ENCODE measurements at regions not wholly inside any gene's neighbourhood (a gene's known extent, or its start where the extent isn't known, plus 50 kb on each side); places are given as distances from the start of the nearest gene placed in this dataset.
"Not testable (repeated sequence)": the region's sequence is repeated elsewhere in the genome, so short reads cannot be mapped to it uniquely, and the experiment has no call there.

- Histone ChIP-seq H3K9me3 (ENCODE audit: control insufficient read depth, low read length) (no peaks in the 10 kb centered on the region), H3K27me3 (ENCODE audit: control insufficient read depth, insufficient read depth, low read length) (no peaks in the 10 kb centered on the region), H3K36me3 (ENCODE audit: control insufficient read depth, insufficient read depth, low read length) (no peaks in the 10 kb centered on the region), H3K4me3 (ENCODE audit: low read length) (no peak overlapping the region), H3K9ac (ENCODE audit: low read length) (no peak overlapping the region), H3K4me1 (ENCODE audit: control insufficient read depth, insufficient read depth, low read length) (no peaks in the 10 kb centered on the region)
Measured at GRCh38 chr14:22255017-22255950, 333.7 kb downstream of the DAD1 start.

DNA sequence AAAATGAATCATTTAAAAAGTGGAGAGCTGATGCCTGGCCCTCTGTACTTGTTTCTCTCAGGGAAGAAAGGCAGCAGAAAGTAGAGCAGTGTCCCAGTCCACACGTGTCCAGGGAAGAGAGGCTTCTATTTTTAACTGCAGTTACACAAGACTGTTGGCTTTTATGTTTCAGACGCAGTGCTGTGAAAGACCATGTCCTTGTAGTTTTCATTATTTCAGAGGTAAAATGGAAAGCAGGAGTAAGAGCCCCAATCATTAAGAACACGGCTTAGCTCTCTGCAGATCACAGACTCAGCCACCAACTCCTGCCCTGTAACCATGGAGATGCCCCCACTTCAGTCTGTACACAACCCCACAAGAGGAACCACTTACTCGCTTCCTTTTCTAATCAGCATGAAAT lies 336.3 kb downstream of the DAD1 start:
- no peaks in the 10 kb centered on the region for H3K4me1 ChIP-seq (ENCODE audit: control insufficient read depth, insufficient read depth, low read length)
- no peaks in the 10 kb centered on the region for H3K36me3 ChIP-seq (ENCODE audit: control insufficient read depth, insufficient read depth, low read length)
- no peaks in the 10 kb centered on the region for H3K9me3 ChIP-seq (ENCODE audit: control insufficient read depth, low read length)
- H3K27me3 ChIP-seq (ENCODE audit: control insufficient read depth, insufficient read depth, low read length), result no peaks in the 10 kb centered on the region
- H3K4me3 ChIP-seq (ENCODE audit: low read length), result no peak overlapping the region
- no peak overlapping the region for H3K9ac ChIP-seq (ENCODE audit: low read length)

GRCh38 chr14:22251090-22251489 lies 337.9 kb downstream of the DAD1 start:
- Histone ChIP-seq H3K4me1 (ENCODE audit: control insufficient read depth, insufficient read depth, low read length) (no peaks in the 10 kb centered on the region), H3K27me3 (ENCODE audit: control insufficient read depth, insufficient read depth, low read length) (no peaks in the 10 kb centered on the region), H3K4me3 (ENCODE audit: low read length) (no peak overlapping the region), H3K9me3 (ENCODE audit: control insufficient read depth, low read length) (no peaks in the 10 kb centered on the region), H3K9ac (ENCODE audit: low read length) (no peak overlapping the region), H3K36me3 (ENCODE audit: control insufficient read depth, insufficient read depth, low read length) (no peaks in the 10 kb centered on the region)

DNA sequence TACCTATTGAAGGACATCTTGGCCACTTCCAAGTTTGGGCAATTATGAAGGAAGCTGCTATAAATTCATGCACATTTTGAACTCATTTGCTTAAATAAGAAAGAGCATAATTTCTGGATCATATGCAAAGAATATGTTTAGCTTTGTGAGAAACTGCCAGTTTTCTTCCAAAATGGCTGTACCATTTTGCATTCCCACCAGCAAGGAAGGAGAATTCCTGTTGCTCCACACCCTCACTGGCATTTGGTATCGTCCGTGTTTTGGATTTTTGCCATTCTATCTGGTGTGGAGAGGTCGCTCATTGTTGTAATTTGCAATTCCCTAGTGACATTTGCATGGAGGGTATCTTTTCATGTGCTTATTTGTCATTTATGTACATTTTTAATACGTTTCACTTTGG lies 339.3 kb downstream of the DAD1 start:
- Histone ChIP-seq H3K27me3 (ENCODE audit: control insufficient read depth, insufficient read depth, low read length) (no peaks in the 10 kb centered on the region), H3K4me3 (ENCODE audit: low read length) (no peak overlapping the region), H3K36me3 (ENCODE audit: control insufficient read depth, insufficient read depth, low read length) (no peaks in the 10 kb centered on the region), H3K9ac (ENCODE audit: low read length) (no peak overlapping the region), H3K4me1 (ENCODE audit: control insufficient read depth, insufficient read depth, low read length) (no peaks in the 10 kb centered on the region), H3K9me3 (ENCODE audit: control insufficient read depth, low read length) (no peaks in the 10 kb centered on the region)

DNA sequence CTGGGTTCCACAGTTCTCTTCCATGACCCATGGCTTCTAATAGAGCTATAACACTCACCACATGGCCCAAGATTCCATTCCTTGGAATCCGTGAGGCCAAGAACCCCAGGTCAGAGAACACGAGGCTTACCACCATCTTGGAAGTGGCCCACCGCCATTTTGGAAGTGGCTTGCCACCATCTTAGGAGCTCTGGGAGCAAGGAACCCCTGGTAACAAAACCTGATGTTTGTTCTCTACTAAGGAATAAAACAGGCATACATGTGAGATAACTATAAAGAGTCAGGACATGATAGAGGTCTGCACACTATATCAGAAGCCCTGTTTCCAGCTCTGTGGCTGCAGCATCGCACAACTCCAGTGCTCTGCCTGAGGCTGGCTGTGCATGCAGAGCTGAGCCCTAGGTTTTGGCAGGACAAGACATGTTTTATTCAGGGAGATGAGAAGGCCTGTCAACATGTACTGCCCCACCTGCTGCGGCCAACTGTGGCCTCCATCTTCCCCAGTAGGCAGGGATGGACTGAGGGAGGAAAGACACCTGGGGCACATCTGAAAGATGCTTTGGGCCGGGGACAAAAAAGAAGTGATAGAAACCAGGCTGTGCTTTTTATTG lies 344.9 kb downstream of the DAD1 start:
- H3K9ac ChIP-seq (ENCODE audit: low read length), result no peak overlapping the region
- H3K27me3 ChIP-seq (ENCODE audit: control insufficient read depth, insufficient read depth, low read length), result no peaks in the 10 kb centered on the region
- no peaks in the 10 kb centered on the region for H3K36me3 ChIP-seq (ENCODE audit: control insufficient read depth, insufficient read depth, low read length)
- H3K4me3 ChIP-seq (ENCODE audit: low read length), result no peak overlapping the region
- no peaks in the 10 kb centered on the region for H3K4me1 ChIP-seq (ENCODE audit: control insufficient read depth, insufficient read depth, low read length)
- no peaks in the 10 kb centered on the region for H3K9me3 ChIP-seq (ENCODE audit: control insufficient read depth, low read length)

GRCh38 chr14:22238320-22238719 lies 350.7 kb downstream of the DAD1 start:
- H3K9me3 ChIP-seq (ENCODE audit: control insufficient read depth, low read length); H3K4me3 ChIP-seq (ENCODE audit: low read length); H3K27me3 ChIP-seq (ENCODE audit: control insufficient read depth, insufficient read depth, low read length); H3K9ac ChIP-seq (ENCODE audit: low read length); H3K4me1 ChIP-seq (ENCODE audit: control insufficient read depth, insufficient read depth, low read length); H3K36me3 ChIP-seq (ENCODE audit: control insufficient read depth, insufficient read depth, low read length): not testable (repeated sequence)

DNA sequence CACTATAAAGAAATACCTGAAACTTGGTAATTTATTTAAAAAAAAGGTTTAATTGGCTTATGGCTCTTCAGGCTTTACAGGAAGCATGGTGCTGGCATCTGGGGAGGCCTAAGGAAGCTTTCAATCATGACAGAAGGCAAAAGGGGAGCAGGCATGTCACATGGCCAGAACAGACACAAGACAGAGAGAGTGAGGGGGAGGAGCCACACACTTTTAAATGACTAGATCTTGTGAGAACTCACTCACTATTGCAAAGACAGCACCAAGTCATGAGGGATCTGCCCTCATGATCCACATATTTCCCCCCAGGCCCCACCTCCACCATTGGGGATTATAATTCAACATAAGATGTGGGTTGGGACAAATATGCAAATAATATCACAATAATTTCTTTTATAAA lies 355.6 kb downstream of the DAD1 start:
- H3K9me3 ChIP-seq (ENCODE audit: control insufficient read depth, low read length), result no peaks in the 10 kb centered on the region
- no peaks in the 10 kb centered on the region for H3K4me1 ChIP-seq (ENCODE audit: control insufficient read depth, insufficient read depth, low read length)

GRCh38 chr14:22232933-22233332 lies 356.1 kb downstream of the DAD1 start:
- Histone ChIP-seq H3K27me3 (ENCODE audit: control insufficient read depth, insufficient read depth, low read length) (no peaks in the 10 kb centered on the region), H3K4me1 (ENCODE audit: control insufficient read depth, insufficient read depth, low read length) (no peaks in the 10 kb centered on the region), H3K4me3 (ENCODE audit: low read length) (no peak overlapping the region), H3K36me3 (ENCODE audit: control insufficient read depth, insufficient read depth, low read length) (no peaks in the 10 kb centered on the region), H3K9me3 (ENCODE audit: control insufficient read depth, low read length) (no peaks in the 10 kb centered on the region), H3K9ac (ENCODE audit: low read length) (no peak overlapping the region)

More for the DNA sequence above, 355.6 kb downstream of the DAD1 start:
- Histone ChIP-seq H3K4me3 (ENCODE audit: low read length) (no peak overlapping the region), H3K27me3 (ENCODE audit: control insufficient read depth, insufficient read depth, low read length) (no peaks in the 10 kb centered on the region), H3K36me3 (ENCODE audit: control insufficient read depth, insufficient read depth, low read length) (no peaks in the 10 kb centered on the region), H3K9ac (ENCODE audit: low read length) (no peak overlapping the region)

DNA sequence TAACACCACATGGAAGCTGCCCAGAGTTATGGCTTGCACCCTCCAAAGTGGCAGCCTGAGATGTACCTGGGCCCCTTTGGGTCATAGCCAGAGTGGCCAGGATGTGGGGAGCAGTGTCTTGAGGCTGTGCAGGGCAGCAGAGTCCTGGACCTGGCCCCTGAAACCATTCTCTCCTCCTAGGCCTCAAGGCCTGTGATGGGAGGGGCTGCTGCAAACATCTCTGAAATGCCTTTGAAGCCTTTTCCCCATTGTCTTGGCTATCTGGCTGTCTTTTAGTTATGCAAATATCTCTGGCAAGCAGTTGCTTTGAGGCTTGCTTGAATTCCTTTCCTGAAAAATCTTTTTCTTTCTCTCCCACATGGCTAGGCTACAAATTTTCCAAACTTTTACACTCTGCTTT lies 356.5 kb downstream of the DAD1 start:
- H3K9me3 ChIP-seq (ENCODE audit: control insufficient read depth, low read length), result no peaks in the 10 kb centered on the region
- no peak overlapping the region for H3K9ac ChIP-seq (ENCODE audit: low read length)
- H3K27me3 ChIP-seq (ENCODE audit: control insufficient read depth, insufficient read depth, low read length), result no peaks in the 10 kb centered on the region
- no peaks in the 10 kb centered on the region for H3K4me1 ChIP-seq (ENCODE audit: control insufficient read depth, insufficient read depth, low read length)
- no peak overlapping the region for H3K4me3 ChIP-seq (ENCODE audit: low read length)
- H3K36me3 ChIP-seq (ENCODE audit: control insufficient read depth, insufficient read depth, low read length), result no peaks in the 10 kb centered on the region

DNA sequence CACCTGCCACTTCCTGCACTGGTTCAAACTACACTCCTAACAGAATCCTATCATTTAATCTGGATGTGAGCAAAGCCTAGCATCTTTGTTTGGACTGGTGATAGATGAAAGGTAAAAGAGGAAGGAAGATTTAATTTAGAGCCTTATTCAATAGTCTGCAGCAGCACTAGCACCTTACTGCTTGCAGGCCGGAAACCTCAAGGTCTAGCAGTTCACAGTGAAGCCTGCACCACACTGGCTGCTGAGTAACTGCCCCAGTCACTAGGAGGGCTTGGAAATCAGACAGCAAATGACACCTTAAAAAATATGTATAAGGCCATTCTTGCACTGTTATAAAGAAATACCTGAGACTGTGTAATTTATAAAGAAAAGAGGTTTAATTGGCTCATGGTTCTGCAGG lies 358.0 kb downstream of the DAD1 start:
- Histone ChIP-seq H3K4me3 (ENCODE audit: low read length) (no peak overlapping the region), H3K9me3 (ENCODE audit: control insufficient read depth, low read length) (no peaks in the 10 kb centered on the region), H3K27me3 (ENCODE audit: control insufficient read depth, insufficient read depth, low read length) (no peaks in the 10 kb centered on the region), H3K4me1 (ENCODE audit: control insufficient read depth, insufficient read depth, low read length) (no peaks in the 10 kb centered on the region), H3K36me3 (ENCODE audit: control insufficient read depth, insufficient read depth, low read length) (no peaks in the 10 kb centered on the region), H3K9ac (ENCODE audit: low read length) (no peak overlapping the region)

- Histone ChIP-seq H3K9me3 (ENCODE audit: control insufficient read depth, low read length) (no peaks in the 10 kb centered on the region), H3K27me3 (ENCODE audit: control insufficient read depth, insufficient read depth, low read length) (no peaks in the 10 kb centered on the region), H3K4me3 (ENCODE audit: low read length) (no peak overlapping the region), H3K36me3 (ENCODE audit: control insufficient read depth, insufficient read depth, low read length) (no peaks in the 10 kb centered on the region), H3K9ac (ENCODE audit: low read length) (no peak overlapping the region), H3K4me1 (ENCODE audit: control insufficient read depth, insufficient read depth, low read length) (no peaks in the 10 kb centered on the region)
Measured at GRCh38 chr14:22230517-22230916, 358.5 kb downstream of the DAD1 start.

GRCh38 chr14:22227084-22227483 lies 361.9 kb downstream of the DAD1 start:
- Histone ChIP-seq H3K27me3 (ENCODE audit: control insufficient read depth, insufficient read depth, low read length) (no peaks in the 10 kb centered on the region), H3K36me3 (ENCODE audit: control insufficient read depth, insufficient read depth, low read length) (no peaks in the 10 kb centered on the region), H3K4me1 (ENCODE audit: control insufficient read depth, insufficient read depth, low read length) (no peaks in the 10 kb centered on the region), H3K9ac (ENCODE audit: low read length) (no peak overlapping the region), H3K4me3 (ENCODE audit: low read length) (no peak overlapping the region), H3K9me3 (ENCODE audit: control insufficient read depth, low read length) (no peaks in the 10 kb centered on the region)

Data from mucosa of stomach (tissue), 1 donor.